ENCODE measurements at regions not wholly inside any gene's neighbourhood (a gene's known extent, or its start where the extent isn't known, plus 50 kb on each side); places are given as distances from the start of the nearest gene placed in this dataset.

- Histone ChIP-seq H4K20me1 (ENCODE audit: insufficient read depth) (no peaks in the 10 kb centered on the region), H3K36me3 (ENCODE audit: insufficient read depth) (no peaks in the 10 kb centered on the region), H3K4me3 (IDR thresholded peaks at IDR 0.05; ENCODE audit: insufficient read depth, low read depth, low read length) (no peak overlapping the region), H2AFZ (ENCODE audit: low read depth) (no peak overlapping the region), H3K9ac (no peak overlapping the region), H3K4me1 (ENCODE audit: low read depth, poor library complexity, severe bottlenecking) (no peaks in the 10 kb centered on the region), H3K79me2 (ENCODE audit: insufficient read depth, low read depth) (no peaks in the 10 kb centered on the region), H3K27me3 (ENCODE audit: insufficient read depth, low read depth) (no peaks in the 10 kb centered on the region), H3K27ac (no peak overlapping the region), H3K4me2 (no peak overlapping the region)
- no peak for TF ChIP-seq CTCF (conservative IDR thresholded peaks at IDR 0.05; ENCODE audit: low read depth, low read length)
Observed at GRCh38 chr9:106060885-106061284, 366.5 kb downstream of the TMEM38B start.

DNA sequence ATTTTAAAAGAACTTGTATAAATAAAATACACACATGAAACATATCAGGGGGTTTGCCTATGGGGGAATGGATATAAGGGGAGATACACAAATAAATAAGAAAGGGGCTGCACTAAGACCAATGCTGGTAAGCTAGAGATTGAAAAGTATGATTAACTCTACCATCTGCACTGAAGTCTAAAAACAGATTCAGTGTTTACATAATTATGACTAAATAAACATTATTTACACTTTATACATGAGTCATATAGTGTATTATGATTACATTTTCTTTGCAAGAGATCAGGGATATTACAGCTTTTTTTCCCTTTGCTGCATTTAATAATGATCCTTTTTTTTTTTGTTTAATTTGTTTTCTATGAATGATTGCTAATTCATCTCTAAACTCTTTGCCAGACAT, 367.9 kb downstream of the TMEM38B start:
- H3K9ac ChIP-seq, result no peak overlapping the region
- no peaks in the 10 kb centered on the region for H3K4me1 ChIP-seq (ENCODE audit: low read depth, poor library complexity, severe bottlenecking)
- no peak overlapping the region for H2AFZ ChIP-seq (ENCODE audit: low read depth)
- H3K4me2 ChIP-seq, result no peak overlapping the region
- no peaks in the 10 kb centered on the region for H3K27me3 ChIP-seq (ENCODE audit: insufficient read depth, low read depth)
- no peaks in the 10 kb centered on the region for H3K79me2 ChIP-seq (ENCODE audit: insufficient read depth, low read depth)
- no peaks in the 10 kb centered on the region for H3K36me3 ChIP-seq (ENCODE audit: insufficient read depth)
- H4K20me1 ChIP-seq (ENCODE audit: insufficient read depth), result no peaks in the 10 kb centered on the region
- no peak overlapping the region for H3K4me3 ChIP-seq (IDR thresholded peaks at IDR 0.05; ENCODE audit: insufficient read depth, low read depth, low read length)
- TF ChIP-seq CTCF (conservative IDR thresholded peaks at IDR 0.05; ENCODE audit: low read depth, low read length), result no peak
- H3K27ac ChIP-seq, result no peak overlapping the region

- Histone ChIP-seq H4K20me1 (ENCODE audit: insufficient read depth) (no peaks in the 10 kb centered on the region), H3K4me3 (IDR thresholded peaks at IDR 0.05; ENCODE audit: insufficient read depth, low read depth, low read length) (no peak overlapping the region), H3K4me1 (ENCODE audit: low read depth, poor library complexity, severe bottlenecking) (no peaks in the 10 kb centered on the region), H3K9ac (no peak overlapping the region), H3K36me3 (ENCODE audit: insufficient read depth) (no peaks in the 10 kb centered on the region), H3K27me3 (ENCODE audit: insufficient read depth, low read depth) (no peaks in the 10 kb centered on the region), H3K27ac (no peak overlapping the region), H2AFZ (ENCODE audit: low read depth) (no peak overlapping the region), H3K79me2 (ENCODE audit: insufficient read depth, low read depth) (no peaks in the 10 kb centered on the region), H3K4me2 (no peak overlapping the region)
- TF ChIP-seq CTCF (conservative IDR thresholded peaks at IDR 0.05; ENCODE audit: low read depth, low read length), result no peak
Observed at GRCh38 chr9:106065136-106065535, 370.8 kb downstream of the TMEM38B start.

- H2AFZ ChIP-seq (ENCODE audit: low read depth), result no peak overlapping the region
- H3K4me2 ChIP-seq, result no peak overlapping the region
- no peaks in the 10 kb centered on the region for H3K36me3 ChIP-seq (ENCODE audit: insufficient read depth)
- no peak overlapping the region for H3K4me3 ChIP-seq (IDR thresholded peaks at IDR 0.05; ENCODE audit: insufficient read depth, low read depth, low read length)
- no peak for TF ChIP-seq CTCF (conservative IDR thresholded peaks at IDR 0.05; ENCODE audit: low read depth, low read length)
- H3K27ac ChIP-seq, result no peak overlapping the region
- H3K27me3 ChIP-seq (ENCODE audit: insufficient read depth, low read depth), result no peaks in the 10 kb centered on the region
- no peak overlapping the region for H3K9ac ChIP-seq
- no peaks in the 10 kb centered on the region for H3K4me1 ChIP-seq (ENCODE audit: low read depth, poor library complexity, severe bottlenecking)
- H3K79me2 ChIP-seq (ENCODE audit: insufficient read depth, low read depth), result no peaks in the 10 kb centered on the region
- no peaks in the 10 kb centered on the region for H4K20me1 ChIP-seq (ENCODE audit: insufficient read depth)
Observed at GRCh38 chr9:106065579-106066214, 371.4 kb downstream of the TMEM38B start.

All from KMS-11 (cell line).